ENCODE measurements at regions not wholly inside any gene's neighbourhood (a gene's known extent, or its start where the extent isn't known, plus 50 kb on each side); places are given as distances from the start of the nearest gene placed in this dataset.

- no peak for DNase-seq (ENCODE audit: low read depth)
- no peak overlapping the region for H3K4me3 ChIP-seq (ENCODE audit: low read depth, low read length)
- no peak for TF ChIP-seq CTCF (IDR thresholded peaks at IDR 0.05; ENCODE audit: insufficient read depth, low read depth, low read length)
Measured at GRCh38 chr5:174479325-174479724, 245.1 kb upstream of the MSX2 start.

- TF ChIP-seq CTCF (IDR thresholded peaks at IDR 0.05; ENCODE audit: insufficient read depth, low read depth, low read length), result no peak
- H3K4me3 ChIP-seq (ENCODE audit: low read depth, low read length), result no peak overlapping the region
- DNase-seq (ENCODE audit: low read depth), result no peak
Measured at GRCh38 chr5:174481737-174482136, 242.6 kb upstream of the MSX2 start.

- H3K4me3 ChIP-seq (ENCODE audit: low read depth, low read length), result no peak overlapping the region
- TF ChIP-seq CTCF (IDR thresholded peaks at IDR 0.05; ENCODE audit: insufficient read depth, low read depth, low read length), result no peak
- no peak for DNase-seq (ENCODE audit: low read depth)
Measured at GRCh38 chr5:174482607-174483024, 241.8 kb upstream of the MSX2 start.

GRCh38 chr5:174483411-174483810, 241.0 kb upstream of the MSX2 start:
- no peak for TF ChIP-seq CTCF (IDR thresholded peaks at IDR 0.05; ENCODE audit: insufficient read depth, low read depth, low read length)
- no peak for DNase-seq (ENCODE audit: low read depth)
- no peak overlapping the region for H3K4me3 ChIP-seq (ENCODE audit: low read depth, low read length)

GRCh38 chr5:174489215-174489614, 235.2 kb upstream of the MSX2 start:
- no peak for DNase-seq (ENCODE audit: low read depth)
- no peak overlapping the region for H3K4me3 ChIP-seq (ENCODE audit: low read depth, low read length)
- TF ChIP-seq CTCF (IDR thresholded peaks at IDR 0.05; ENCODE audit: insufficient read depth, low read depth, low read length), result no peak

- DNase-seq (ENCODE audit: low read depth), result no peak
- no peak overlapping the region for H3K4me3 ChIP-seq (ENCODE audit: low read depth, low read length)
- no peak for TF ChIP-seq CTCF (IDR thresholded peaks at IDR 0.05; ENCODE audit: insufficient read depth, low read depth, low read length)
Measured at GRCh38 chr5:174489920-174490597, 234.3 kb upstream of the MSX2 start.

GRCh38 chr5:174490728-174491127, 233.7 kb upstream of the MSX2 start:
- no peak for TF ChIP-seq CTCF (IDR thresholded peaks at IDR 0.05; ENCODE audit: insufficient read depth, low read depth, low read length)
- H3K4me3 ChIP-seq (ENCODE audit: low read depth, low read length), result no peak overlapping the region
- no peak for DNase-seq (ENCODE audit: low read depth)
